SK-N-SH treated with all-trans-retinoic acid at 6 μM for 48 hours (cell line): ENCODE measurements at regions not wholly inside any gene's neighbourhood (a gene's known extent, or its start where the extent isn't known, plus 50 kb on each side); places are given as distances from the start of the nearest gene placed in this dataset.

Experiments
- ATAC-seq: fragments of 200-7000 bp; cut with Tn5 transposase; 3 replicates; pipeline ENCODE4 v1.9.1; 2020; ENCODE audit warnings: mild to moderate bottlenecking, moderate library complexity
- ARNTL ChIP-seq: fragments of 450-650 bp; formaldehyde crosslinking; IDR thresholded peaks from 2 replicates; pipeline ENCODE4 v1.5.0; 2020; ENCODE audit warnings: low read depth, mild to moderate bottlenecking, moderate library complexity, borderline replicate concordance
- BACH2 ChIP-seq: fragments of 250-450 bp; sonication (Bioruptor Pico); IDR thresholded peaks from 2 replicates; pipeline ENCODE4 v1.9.0; 2021; ENCODE audit warnings: mild to moderate bottlenecking, borderline replicate concordance
- CREB5 ChIP-seq: fragments of 250-450 bp; sonication (Bioruptor Pico); IDR thresholded peaks from 2 replicates; pipeline ENCODE4 v1.5.1; 2020; ENCODE audit warnings: low read depth, mild to moderate bottlenecking, moderate library complexity
- CSDC2 ChIP-seq: fragments of 250-450 bp; sonication (Bioruptor Pico); IDR thresholded peaks from 2 replicates; pipeline ENCODE4 v1.5.0; 2020; ENCODE audit warnings: mild to moderate bottlenecking, moderate library complexity
- CSRNP3 ChIP-seq: fragments of 250-450 bp; sonication (Bioruptor Pico); IDR thresholded peaks from 2 replicates; pipeline ENCODE4 v1.5.1; 2021; ENCODE audit warnings: mild to moderate bottlenecking, moderate library complexity
- GLIS3 ChIP-seq: fragments of 250-450 bp; sonication (Bioruptor Pico); IDR thresholded peaks from 2 replicates; pipeline ENCODE4 v1.5.0; 2020; ENCODE audit warnings: mild to moderate bottlenecking, moderate library complexity
- ISL1 ChIP-seq: fragments of 250-450 bp; sonication (Bioruptor Pico); IDR thresholded peaks from 2 replicates; pipeline ENCODE4 v2.1.2; 2022; ENCODE audit warnings: mild to moderate bottlenecking, moderate library complexity
- OSR1 ChIP-seq: fragments of 250-450 bp; sonication (Bioruptor Pico); IDR thresholded peaks from 2 replicates; pipeline ENCODE4 v1.8.0; 2022; ENCODE audit warnings: moderate library complexity, mild to moderate bottlenecking, inconsistent platforms
- PATZ1 ChIP-seq: fragments of 250-450 bp; sonication (Bioruptor Pico); IDR thresholded peaks from 2 replicates; pipeline ENCODE4 v1.8.0; 2020; ENCODE audit warnings: mild to moderate bottlenecking, moderate library complexity, borderline replicate concordance
- POU6F1 ChIP-seq: fragments of 250-450 bp; sonication (Bioruptor Pico); IDR thresholded peaks from 2 replicates; pipeline ENCODE4 v1.8.0; 2021; ENCODE audit warnings: low read depth, mild to moderate bottlenecking, moderate library complexity, borderline replicate concordance
- PPARA ChIP-seq: fragments of 250-450 bp; sonication (Bioruptor Pico); IDR thresholded peaks from 2 replicates; pipeline ENCODE4 v1.5.0; 2020; ENCODE audit warnings: mild to moderate bottlenecking, borderline replicate concordance
- RARB ChIP-seq: fragments of 250-450 bp; sonication (Bioruptor Pico); IDR thresholded peaks from 2 replicates; pipeline ENCODE4 v1.8.0; 2021; ENCODE audit warnings: mild to moderate bottlenecking, moderate library complexity
- SNAI2 ChIP-seq: fragments of 250-450 bp; sonication (Bioruptor Pico); IDR thresholded peaks from 2 replicates; pipeline ENCODE4 v1.5.0; 2020; ENCODE audit warnings: mild to moderate bottlenecking, moderate library complexity
- TCF4 ChIP-seq: fragments of 250-450 bp; sonication (Bioruptor Pico); IDR thresholded peaks from 2 replicates; pipeline ENCODE4 v1.8.0; 2021; ENCODE audit warnings: mild to moderate bottlenecking, moderate library complexity, borderline replicate concordance
- TOX ChIP-seq: fragments of 250-450 bp; sonication (Bioruptor Pico); IDR thresholded peaks from 2 replicates; pipeline ENCODE4 v1.8.0; 2021; ENCODE audit warnings: mild to moderate bottlenecking, moderate library complexity, borderline replicate concordance
- TSHZ2 ChIP-seq: fragments of 250-450 bp; sonication (Bioruptor Pico); IDR thresholded peaks from 2 replicates; pipeline ENCODE4 v1.5.0; 2020; ENCODE audit warnings: mild to moderate bottlenecking, moderate library complexity
- ZC3H10 ChIP-seq: fragments of 250-450 bp; sonication (Bioruptor Pico); IDR thresholded peaks from 2 replicates; pipeline ENCODE4 v1.5.1; 2021; ENCODE audit warnings: mild to moderate bottlenecking, moderate library complexity
- ZFP3 ChIP-seq: fragments of 250-450 bp; sonication (Bioruptor Pico); IDR thresholded peaks from 2 replicates; pipeline ENCODE4 v1.5.0; 2020; ENCODE audit warnings: mild to moderate bottlenecking, moderate library complexity
- ZFP30 ChIP-seq: fragments of 450-650 bp; formaldehyde crosslinking; IDR thresholded peaks from 2 replicates; pipeline ENCODE4 v1.5.0; 2022; ENCODE audit warnings: mild to moderate bottlenecking, moderate library complexity
- ZNF565 ChIP-seq: fragments of 450-650 bp; formaldehyde crosslinking; conservative IDR thresholded peaks from 2 replicates; pipeline ENCODE4 v1.5.0; 2020; ENCODE audit warnings: low read depth, mild to moderate bottlenecking, moderate library complexity
- ZNF70 ChIP-seq: fragments of 450-650 bp; formaldehyde crosslinking; IDR thresholded peaks from 2 replicates; pipeline ENCODE4 v1.5.0; 2020; ENCODE audit warnings: mild to moderate bottlenecking, moderate library complexity
- ZNF8 ChIP-seq: fragments of 450-650 bp; formaldehyde crosslinking; IDR thresholded peaks from 2 replicates; pipeline ENCODE4 v1.5.0; 2020; ENCODE audit warnings: mild to moderate bottlenecking, moderate library complexity

GRCh38 chr1:47622776-47623556, 185.1 kb downstream of the FOXD2 start (continued):
- TF ChIP-seq PATZ1 (CRISPR knock-in tag), result no peak
- TF ChIP-seq POU6F1 (CRISPR knock-in tag), result no peak
- no peak for TF ChIP-seq ZNF8 (CRISPR knock-in tag)
- TF ChIP-seq SNAI2 (CRISPR knock-in tag), result no peak
- TF ChIP-seq BACH2 (CRISPR knock-in tag), result no peak

GRCh38 chr1:47623557-47623940, 185.7 kb downstream of the FOXD2 start:
- TF ChIP-seq TCF4, result no peak
- TF ChIP-seq CREB5 (CRISPR knock-in tag), result no peak
- TF ChIP-seq ZNF565 (CRISPR knock-in tag), result no peak
- no peak for TF ChIP-seq ARNTL (CRISPR knock-in tag)
- TF ChIP-seq OSR1 (CRISPR knock-in tag), result no peak
- no peak for TF ChIP-seq RARB (CRISPR knock-in tag)
- no peak for TF ChIP-seq ZNF70
- no peak for TF ChIP-seq PATZ1 (CRISPR knock-in tag)
- TF ChIP-seq ZC3H10 (CRISPR knock-in tag), result no peak
- no peak for TF ChIP-seq PPARA (CRISPR knock-in tag)
- TF ChIP-seq ISL1 (CRISPR knock-in tag), result no peak
- TF ChIP-seq GLIS3 (CRISPR knock-in tag), result no peak
- no peak for TF ChIP-seq SNAI2 (CRISPR knock-in tag)
- TF ChIP-seq ZFP30 (CRISPR knock-in tag), result no peak
- no peak for TF ChIP-seq ZFP3 (CRISPR knock-in tag)
- TF ChIP-seq CSDC2 (CRISPR knock-in tag), result no peak
- TF ChIP-seq TSHZ2 (CRISPR knock-in tag), result no peak
- TF ChIP-seq ZNF8 (CRISPR knock-in tag), result no peak
- no peak for TF ChIP-seq BACH2 (CRISPR knock-in tag)

GRCh38 chr1:47624531-47624930, 186.7 kb downstream of the FOXD2 start:
- ATAC-seq, result no peak
- no peak for TF ChIP-seq CSDC2 (CRISPR knock-in tag)
- no peak for TF ChIP-seq ZNF8 (CRISPR knock-in tag)
- TF ChIP-seq RARB (CRISPR knock-in tag), result no peak
- TF ChIP-seq CSRNP3 (CRISPR knock-in tag), result no peak
- no peak for TF ChIP-seq GLIS3 (CRISPR knock-in tag)
- TF ChIP-seq TOX (CRISPR knock-in tag), result no peak
- TF ChIP-seq POU6F1 (CRISPR knock-in tag), result no peak
- no peak for TF ChIP-seq CREB5 (CRISPR knock-in tag)
- TF ChIP-seq ZNF70, result no peak
- TF ChIP-seq OSR1 (CRISPR knock-in tag), result no peak
- no peak for TF ChIP-seq BACH2 (CRISPR knock-in tag)
- TF ChIP-seq ARNTL (CRISPR knock-in tag), result no peak
- no peak for TF ChIP-seq ZFP30 (CRISPR knock-in tag)
- no peak for TF ChIP-seq TCF4

More at GRCh38 chr1:47623557-47623940, 185.7 kb downstream of the FOXD2 start:
- no peak for ATAC-seq
